C1 segment of cervical spinal cord (tissue), 14 donors: ENCODE measurements at regions not wholly inside any gene's neighbourhood (a gene's known extent, or its start where the extent isn't known, plus 50 kb on each side); places are given as distances from the start of the nearest gene placed in this dataset.

ENCODE experiments used
- DNase-seq, 14 donors: peaks; one replicate each; lab custom pipeline; 2025; lab: John Stamatoyannopoulos, UW

DNA sequence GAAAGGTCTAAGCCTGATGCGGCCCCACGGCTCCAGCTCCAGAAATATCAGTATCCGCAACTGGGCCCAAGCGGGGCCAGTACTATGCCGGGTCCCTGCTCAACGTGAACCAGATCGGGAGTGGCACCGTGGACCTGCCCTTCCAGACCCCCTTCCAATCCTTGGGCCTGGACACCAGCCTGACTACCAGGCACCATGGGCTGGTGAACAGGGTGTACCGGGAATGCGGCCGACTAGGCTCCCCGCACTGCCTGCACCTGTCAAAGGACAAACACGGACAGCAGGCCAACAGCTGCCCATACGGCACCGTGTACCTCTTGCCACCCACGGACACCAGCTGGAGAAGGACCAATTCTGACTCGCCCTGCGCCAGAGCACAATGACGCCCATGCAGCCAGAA, 1196.9 kb upstream of the CHAC2 start:
- no peak for DNase-seq

DNA sequence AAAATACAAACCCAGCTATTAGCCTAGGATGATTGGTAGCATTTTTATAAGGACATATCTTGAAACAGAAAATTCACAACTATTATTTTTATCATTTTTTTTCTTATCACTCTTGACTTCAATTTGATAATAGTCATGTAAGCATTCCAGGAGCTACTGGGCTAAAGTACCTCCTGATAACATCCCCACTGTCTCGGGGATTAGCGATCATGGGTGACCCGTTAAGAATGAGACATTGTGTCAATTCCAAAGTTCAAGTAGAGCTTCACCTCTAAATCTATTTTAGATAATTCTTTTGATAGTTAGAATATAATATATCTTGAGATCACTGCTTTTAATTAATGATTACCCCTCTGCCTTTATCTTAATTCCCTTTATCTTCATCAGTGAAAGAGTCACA, 1204.5 kb upstream of the CHAC2 start:
- DNase-seq = no peak

DNA sequence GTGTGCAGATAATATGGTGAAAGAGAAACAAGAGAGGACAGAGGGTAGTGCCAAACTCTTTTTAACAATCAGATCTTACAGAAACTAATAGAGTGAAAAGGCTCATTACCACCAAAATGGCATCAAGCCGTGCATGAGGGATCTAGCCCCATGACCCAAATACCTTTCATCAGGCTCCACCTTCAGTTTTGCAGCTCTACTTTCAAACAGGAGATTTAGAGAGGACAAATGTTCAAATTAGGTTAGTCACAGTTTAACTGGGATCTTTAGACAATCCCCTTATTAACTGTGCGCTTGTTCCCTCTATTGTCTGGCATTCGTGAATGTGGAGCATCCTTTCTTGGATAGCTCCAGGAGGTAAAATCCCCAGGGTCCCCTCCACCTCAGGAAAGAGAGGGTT, 1209.3 kb upstream of the CHAC2 start:
- no peak for DNase-seq

DNA sequence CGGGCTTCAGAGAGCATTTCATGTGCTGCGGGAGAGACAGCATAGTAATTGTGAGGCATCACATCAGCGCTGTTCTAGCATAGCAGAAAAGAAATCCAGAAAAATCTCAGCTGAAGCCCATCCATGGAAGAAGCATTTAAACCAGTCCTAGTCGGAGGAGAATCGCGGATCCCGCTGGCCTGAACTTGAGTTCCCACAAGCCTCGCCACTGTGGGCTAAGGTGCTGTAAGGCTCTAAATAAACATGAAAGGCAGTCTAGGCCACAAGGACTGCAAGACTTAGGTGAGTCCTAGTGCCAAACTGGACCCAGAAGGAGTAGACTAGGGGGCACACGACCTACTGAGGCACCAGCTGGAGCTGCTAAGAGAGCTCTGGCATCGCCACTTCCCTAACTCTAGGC, 1225.3 kb upstream of the CHAC2 start:
- no peak for DNase-seq

DNA sequence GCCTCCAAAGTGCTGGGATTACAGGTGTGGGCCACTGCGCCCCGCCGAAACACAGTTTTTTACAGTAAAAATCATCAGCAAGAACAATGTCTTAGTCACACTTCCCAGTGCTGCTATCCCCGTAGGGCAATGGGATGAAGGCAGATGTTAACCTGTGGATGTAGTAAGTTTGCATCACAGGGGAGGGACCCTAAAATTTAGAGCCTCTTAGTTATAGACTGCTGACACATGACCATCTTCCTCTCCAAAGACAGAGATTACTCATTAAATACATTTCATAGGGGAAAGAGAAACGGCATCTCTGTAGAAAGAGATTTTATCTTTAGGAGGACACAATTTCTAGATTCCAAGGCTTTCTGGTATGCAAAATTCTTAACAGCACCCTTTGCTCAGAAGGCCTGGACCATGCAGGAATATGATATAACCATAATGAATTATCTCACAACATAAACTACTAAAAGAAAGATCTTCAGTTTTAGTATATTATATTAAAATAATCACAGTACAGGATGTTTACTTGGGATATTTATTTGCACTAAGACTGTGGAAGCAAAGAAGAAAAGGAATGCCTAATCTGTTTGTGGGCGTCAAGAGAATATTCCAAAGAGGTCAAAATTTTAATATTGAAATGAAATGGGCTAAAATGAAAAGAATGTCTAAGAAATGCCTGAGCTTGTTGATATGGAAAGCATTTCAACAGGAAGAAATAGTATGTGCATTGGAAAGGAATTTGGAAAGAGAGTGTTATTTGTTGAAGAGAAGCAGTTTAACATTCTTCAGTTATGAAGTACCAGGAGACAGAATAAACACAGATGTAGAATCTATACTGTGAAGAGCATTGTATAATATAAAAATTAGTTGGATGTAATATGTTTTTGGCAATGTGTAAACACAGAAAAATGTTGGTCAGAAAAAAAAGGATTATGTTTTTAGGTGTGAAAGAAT, 1228.3 kb upstream of the CHAC2 start:
- DNase-seq = no peak

DNA sequence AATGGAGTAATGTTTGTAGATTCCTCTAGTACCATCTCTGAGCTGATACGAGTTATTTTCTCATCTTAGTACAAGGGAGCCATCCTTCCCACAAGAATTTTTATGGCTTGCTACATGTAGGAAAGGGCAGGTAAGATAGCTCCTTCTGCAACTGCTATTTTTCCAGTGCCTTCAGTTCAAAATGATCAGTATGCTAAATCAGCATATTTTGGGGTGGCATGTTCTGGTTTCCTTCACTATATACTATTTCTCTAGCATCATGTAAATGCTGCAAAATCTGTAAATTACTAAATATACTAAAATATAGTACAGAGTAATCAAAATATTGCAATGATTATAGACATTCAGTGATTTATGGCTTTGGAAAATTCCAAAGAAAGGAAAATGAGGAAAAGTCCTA, 1230.0 kb upstream of the CHAC2 start:
- no peak for DNase-seq

DNA sequence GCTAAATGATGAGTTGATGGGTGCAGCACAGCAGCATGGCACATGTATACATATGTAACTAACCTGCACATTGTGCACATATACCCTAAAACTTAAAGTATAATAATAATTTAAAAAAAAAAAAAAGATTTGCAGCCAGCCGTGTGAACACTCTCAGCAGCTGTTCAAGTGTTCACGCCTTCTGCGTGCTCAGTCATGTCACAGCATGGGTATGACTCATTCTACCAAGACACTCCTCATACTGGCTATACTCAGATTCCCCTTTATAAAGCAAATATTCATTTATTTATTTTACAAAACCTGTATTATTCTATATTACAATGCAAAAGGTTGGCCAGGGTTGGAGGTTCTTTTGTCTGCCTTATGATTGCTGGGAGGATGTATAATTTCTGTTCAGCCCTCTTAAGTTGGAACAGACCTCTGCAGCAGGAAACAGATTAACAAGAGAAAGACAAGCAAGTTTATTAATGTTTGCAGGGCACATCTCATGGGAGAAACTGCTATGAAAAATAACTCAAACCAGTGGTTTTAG, 1230.6 kb upstream of the CHAC2 start:
- no peak for DNase-seq

DNA sequence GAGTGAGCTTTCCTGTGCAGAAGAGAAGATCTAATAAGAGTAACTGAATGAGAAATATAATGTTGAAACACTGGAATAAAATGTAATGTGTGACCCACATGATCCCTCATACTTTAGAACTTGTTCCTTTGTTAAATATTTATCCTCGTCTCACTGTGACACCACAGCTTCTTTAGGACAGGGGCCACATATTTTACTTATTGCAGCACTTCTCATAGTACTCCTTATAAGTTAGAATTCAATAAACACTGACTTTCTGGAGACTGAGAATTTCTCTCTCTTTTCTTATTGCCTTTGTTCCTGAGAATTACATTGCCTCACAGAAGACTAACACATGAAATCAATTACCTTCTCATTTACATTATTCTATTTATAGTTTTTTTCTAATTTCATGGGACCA, 1234.6 kb upstream of the CHAC2 start:
- no peak for DNase-seq

DNA sequence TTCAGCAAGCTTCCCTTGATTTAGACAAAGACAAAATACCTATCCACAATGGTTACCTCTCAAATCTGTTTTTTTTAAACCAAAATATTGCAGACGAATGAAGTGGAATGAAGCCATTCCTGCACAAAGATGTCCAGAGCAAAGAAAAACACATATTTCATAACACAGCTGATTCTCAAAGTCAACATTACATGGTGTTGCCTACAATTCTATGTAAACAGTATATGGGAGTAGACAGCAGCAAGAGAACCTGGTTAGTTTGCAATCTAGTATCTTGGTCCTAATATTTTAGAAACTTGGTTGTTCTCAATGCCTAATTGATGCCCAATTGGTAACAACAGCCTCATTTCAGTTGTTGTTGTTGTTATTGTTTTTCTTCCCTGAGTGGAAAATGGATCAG, 1240.9 kb upstream of the CHAC2 start:
- no peak for DNase-seq

DNA sequence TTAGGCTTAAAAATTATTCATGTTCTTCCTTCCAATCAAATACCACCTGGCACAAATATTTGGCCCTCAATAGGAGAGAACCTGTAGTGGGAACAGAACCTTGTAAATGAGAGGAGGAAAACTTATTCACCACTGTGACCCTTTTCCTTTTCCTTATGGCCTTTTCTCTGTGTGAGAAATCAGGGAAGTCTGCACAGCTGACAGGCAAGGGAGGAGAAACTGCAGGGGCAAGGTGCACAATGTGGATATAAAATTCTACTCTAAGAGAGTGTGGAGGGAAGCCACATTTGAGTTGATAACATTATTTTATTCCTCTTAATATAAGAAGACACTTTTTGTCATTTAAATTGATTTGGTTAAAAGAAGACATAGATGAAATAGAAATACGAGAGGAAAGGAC, 1247.0 kb upstream of the CHAC2 start:
- DNase-seq = no peak

DNA sequence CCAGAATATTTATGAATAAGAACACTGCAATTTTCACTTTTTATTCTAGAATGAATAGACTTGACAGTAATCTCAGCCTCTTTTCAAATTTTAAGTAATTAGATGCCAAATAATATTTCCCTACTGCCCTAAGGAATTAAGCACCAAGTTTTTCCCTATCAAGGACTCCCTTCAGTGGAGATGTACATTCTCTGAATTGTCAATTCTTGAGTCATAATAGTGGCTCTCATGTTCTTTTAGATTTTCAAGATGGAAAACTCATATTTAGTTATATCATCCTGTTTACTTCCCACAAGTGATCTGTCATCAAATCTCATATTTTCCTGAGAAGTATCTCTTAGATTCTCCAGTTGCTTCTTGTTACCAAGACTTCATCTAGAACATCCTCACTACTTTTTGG, 1248.9 kb upstream of the CHAC2 start:
- DNase-seq = no peak

DNA sequence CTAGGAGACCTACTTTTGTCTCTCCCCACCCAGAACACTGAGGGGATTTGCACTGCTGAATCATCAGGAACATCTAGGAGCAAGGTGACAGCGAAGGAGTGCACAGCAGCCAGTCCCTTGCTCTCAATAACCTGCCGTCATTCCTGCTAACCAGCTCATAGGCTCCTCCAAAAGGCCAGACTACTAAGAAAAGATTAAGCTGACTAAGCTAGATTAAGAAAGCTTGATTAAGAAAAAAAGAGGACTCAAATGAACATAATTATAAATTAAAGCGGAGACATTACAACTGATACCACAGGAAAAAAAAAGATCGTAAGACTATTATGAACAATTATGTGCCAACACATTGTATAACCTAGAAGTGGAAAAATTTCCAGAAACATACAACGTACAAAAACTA, 1254.8 kb upstream of the CHAC2 start:
- DNase-seq = no peak

DNA sequence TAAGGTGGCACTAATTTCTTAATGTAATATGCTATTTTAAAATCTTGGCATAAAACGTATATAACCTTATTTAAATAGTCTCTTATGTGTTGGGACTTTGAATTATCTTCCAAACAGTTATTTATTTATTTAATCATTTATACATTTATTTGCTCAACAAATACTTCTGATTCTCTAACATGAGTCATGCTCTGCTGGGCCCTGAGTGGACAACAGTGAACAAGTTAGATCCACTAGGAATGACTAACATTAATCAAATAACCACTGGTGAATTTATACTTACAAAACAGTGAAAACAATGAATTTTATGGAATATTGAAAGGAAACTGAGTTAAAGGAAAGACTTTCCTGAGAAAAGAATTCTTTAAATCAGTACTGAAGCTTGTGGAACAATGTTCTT, 1257.2 kb upstream of the CHAC2 start:
- no peak for DNase-seq

DNA sequence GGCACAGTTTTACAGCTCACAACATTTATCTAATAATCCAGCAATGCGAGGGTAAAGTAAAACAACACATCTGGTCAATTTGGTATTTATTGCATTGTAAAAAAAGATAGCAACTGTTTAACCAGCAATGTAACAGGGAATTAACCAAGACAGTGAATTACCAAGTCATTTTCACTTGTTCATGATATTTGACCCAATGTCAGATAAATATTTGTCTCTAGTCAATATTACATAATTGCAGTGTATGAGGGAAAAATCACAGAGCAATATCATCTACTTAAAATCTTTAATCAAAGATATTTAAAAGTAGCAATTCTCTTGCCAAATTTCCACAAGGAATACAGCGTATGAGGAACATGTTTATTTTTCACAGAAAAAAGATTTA, 1265.1 kb upstream of the CHAC2 start:
- DNase-seq = no peak

DNA sequence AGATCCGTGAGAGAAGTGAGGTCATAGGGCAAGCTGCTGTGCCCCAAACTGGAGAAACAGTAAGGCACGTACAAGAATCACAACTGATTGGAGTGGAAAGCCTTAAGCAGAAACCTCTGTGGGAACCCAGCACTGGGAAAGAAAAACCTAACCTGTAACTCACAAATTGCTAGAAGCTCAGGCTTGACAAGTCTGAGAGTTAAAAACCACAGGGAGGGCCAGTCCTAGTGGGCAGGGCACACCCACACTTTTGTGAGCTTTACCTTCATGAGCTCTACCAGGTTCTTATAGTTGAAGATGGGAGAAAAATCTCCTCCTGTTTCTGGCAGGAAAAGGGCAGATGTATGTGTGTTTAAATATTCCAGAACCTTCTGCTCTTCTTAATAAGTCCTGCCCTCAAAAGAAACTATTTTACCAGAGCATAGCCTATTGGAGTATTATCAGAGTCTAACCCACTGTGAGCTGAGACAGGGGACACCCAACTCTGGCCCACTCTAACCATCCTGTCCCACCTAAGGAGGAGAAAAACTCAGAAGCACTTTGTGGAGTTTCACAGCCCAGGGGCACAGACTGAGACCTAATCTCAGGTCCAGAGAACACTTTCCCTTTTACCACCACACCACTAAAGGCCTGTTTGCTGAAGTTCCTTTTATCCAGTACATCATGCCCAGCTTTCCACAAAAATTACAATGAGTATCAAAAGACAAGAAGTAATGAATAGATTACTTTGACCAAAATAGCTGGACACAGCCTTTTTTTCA, 1265.7 kb upstream of the CHAC2 start:
- DNase-seq = no peak

DNA sequence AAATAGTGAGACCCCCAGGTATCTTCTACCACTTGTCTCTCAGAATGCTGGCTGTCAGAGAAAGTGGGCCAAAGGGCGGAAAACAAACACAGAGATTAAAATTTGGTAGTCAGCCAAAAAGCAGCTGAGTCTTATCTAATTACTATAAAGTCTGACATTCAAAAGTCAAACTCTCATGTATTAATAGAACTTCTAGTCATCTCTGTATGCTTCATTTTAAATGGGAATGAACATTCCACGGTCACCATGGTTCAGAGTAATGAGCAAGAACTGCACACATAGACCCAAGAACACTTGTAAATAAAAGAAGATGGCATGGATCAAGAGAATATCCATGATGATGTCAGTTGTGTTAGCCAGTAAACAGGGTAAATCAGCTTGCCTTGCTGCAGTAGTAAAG, 1267.0 kb upstream of the CHAC2 start:
- DNase-seq = no peak

DNA sequence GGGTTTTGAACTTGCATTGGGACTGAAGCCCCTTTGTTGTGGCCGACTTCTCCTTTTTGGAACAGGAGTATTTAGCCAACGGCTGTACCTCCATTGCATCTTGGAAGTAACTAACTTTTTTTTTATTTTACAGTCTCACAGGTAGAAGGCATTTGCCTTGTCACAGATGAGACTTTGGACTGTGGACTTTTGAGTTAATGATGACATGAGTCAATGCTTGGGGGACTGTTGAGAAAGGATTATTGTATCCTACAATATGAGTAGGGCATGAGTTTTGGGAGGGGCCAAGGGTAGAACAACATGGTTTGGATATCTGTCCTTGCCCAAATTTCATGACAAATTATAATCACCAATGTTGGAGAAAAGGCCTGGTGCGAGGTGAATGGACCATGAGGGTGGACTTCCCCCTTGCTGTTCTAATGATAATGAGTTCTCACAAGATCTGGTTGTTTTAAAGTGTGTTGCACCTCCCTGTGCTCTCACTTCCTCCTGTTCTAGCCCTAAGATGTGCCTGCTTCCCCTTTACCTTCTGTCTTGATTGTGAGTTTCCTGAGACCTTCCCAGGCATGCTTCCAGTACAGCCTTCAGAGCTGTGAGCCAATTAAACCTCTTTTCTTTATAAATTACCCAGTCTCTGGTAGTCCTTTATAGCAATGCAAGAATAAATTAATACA, 1269.4 kb upstream of the CHAC2 start:
- no peak for DNase-seq

DNA sequence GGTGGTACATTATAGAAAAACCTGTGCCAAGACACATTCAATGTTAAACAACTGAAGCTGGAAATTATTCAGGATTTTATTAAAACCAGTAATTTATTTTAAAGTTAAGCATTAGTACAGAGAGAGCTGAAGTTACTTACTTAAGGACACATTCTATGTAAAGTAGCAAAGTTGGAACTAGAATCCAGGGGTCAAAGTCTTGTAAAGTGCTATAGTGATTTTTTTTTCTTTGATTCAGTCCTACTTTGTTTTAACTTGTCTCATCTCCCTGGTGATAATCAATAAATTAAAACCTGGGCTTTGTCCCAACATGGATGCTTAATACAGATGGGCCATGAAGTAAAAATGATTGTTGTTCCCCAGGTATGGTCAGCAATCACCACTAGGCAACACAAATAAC, 1271.8 kb upstream of the CHAC2 start:
- no peak for DNase-seq

DNA sequence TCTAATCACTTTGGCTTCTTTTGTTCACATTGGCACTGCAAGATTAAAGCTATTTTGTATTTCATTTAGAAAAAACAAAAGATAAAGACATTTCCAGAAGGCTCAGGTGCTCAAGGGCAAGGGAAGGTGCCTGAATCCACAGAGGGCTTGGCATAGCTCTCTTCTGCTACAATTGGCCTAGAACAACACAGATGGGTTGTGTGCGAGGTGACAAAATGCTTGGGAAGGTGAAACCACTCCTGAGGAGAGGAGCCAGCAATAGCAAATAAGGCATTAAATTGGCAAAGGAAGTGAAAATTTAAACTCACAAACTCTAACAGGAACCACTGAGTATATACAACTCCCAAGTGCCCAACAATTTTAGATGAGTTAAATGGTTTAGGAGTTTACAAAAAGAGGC, 1290.4 kb upstream of the CHAC2 start:
- DNase-seq = no peak

DNA sequence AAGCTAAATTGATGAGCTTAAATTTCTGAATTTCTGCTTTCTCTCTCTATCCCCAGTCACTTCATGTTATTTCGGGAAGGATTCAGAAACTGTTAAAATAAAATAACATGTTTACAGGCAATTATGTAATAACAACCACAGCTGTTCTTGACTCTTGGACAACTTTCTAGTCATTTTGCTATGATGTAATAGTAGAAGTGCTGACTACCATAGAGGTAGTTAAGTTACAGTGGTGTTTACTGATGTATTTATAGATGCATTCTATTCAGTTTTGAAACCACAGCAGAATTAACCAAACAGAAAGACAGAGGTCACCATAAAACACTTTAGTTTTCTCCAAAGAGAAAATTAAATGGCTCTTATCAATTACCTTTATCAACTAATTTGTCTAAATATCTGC, 1292.0 kb upstream of the CHAC2 start:
- DNase-seq = no peak

DNA sequence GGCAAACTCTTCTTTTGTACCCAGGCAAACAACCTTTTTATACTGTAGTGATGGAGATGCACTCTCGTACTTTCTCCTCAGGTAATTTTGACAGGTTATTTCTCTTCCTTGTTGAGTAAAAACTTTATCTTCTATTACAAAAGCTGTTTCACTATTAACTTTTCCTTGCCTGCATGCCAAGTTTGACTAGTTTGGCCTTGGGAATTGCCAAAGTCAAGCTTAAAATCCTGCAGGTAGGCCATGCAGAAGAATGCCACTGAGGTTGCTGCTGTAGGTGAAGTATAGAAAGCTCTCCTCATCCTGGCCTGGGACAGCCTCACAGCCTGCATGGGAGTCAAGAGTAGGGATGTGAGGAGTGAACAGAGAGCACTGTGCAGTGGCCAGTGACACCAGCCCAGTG, 1293.5 kb upstream of the CHAC2 start:
- no peak for DNase-seq

DNA sequence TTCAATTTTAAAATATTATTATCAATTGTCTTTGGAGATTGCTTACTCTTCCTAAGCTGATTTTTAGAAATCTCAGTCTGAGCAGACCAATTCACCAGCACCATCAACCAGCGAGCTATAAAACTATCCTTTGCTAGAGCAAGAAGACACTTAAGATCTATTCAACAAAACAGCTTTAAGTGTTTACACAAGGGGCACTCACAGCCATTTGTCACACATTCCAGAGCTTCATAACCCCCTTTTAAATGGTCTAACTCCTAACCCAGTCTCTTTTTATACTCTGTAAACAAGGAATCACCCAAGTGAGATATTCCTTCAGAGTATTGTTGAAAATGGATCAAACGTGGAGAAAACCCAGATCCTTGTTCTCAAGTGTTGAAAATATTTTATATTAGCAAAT, 1294.1 kb upstream of the CHAC2 start:
- no peak for DNase-seq
